Neutrophil (primary cell): ENCODE measurements at regions not wholly inside any gene's neighbourhood (a gene's known extent, or its start where the extent isn't known, plus 50 kb on each side); places are given as distances from the start of the nearest gene placed in this dataset.
"Not testable (repeated sequence)": the region's sequence is repeated elsewhere in the genome, so short reads cannot be mapped to it uniquely, and the experiment has no call there.

Experiments
- H3K27ac ChIP-seq: fragments of 200-600 bp; sonication (generic); 2 replicates; pipeline ENCODE4 v1.5.1; 2016; ENCODE audit warnings: mild to moderate bottlenecking, moderate library complexity
- H3K27me3 ChIP-seq: fragments of 200-600 bp; sonication (generic); 2 replicates; pipeline ENCODE4 v1.6.0; 2016; ENCODE audit warnings: mild to moderate bottlenecking
- H3K36me3 ChIP-seq: fragments of 200-600 bp; sonication (generic); 2 replicates; pipeline ENCODE4 v1.5.1; 2017
- H3K4me1 ChIP-seq, 2 experiments: fragments of 200-600 bp in 1 of 2; sonication (generic) in 1 of 2; 1 replicate in 1 of 2; 2 replicates in 1 of 2; pipeline versions ENCODE4 v1.5.1 to v1.6.1; 2013 to 2016; ENCODE audit warnings: low read depth in 1 of 2, low read length in 1 of 2, mild to moderate bottlenecking in 1 of 2, moderate library complexity in 1 of 2; ENCODE audit not compliant: control insufficient read depth in 1 of 2, insufficient read depth in 1 of 2
- H3K4me3 ChIP-seq, 2 experiments: fragments of 200-600 bp in 1 of 2; sonication (generic) in 1 of 2; 1 replicate in 1 of 2; 2 replicates in 1 of 2; pipeline ENCODE4 v1.5.1; 2013 to 2016; ENCODE audit warnings: low read depth in 1 of 2, low read length in 1 of 2, mild to moderate bottlenecking in 1 of 2, moderate library complexity in 1 of 2
- H3K9me3 ChIP-seq: fragments of 200-600 bp; sonication (generic); 2 replicates; pipeline ENCODE4 v1.5.1; 2016
- CTCF ChIP-seq: fragments of 200-600 bp; sonication (generic); IDR thresholded peaks from 2 replicates; pipeline ENCODE4 v1.5.1; 2016; ENCODE audit warnings: antibody characterized with exemption

DNA sequence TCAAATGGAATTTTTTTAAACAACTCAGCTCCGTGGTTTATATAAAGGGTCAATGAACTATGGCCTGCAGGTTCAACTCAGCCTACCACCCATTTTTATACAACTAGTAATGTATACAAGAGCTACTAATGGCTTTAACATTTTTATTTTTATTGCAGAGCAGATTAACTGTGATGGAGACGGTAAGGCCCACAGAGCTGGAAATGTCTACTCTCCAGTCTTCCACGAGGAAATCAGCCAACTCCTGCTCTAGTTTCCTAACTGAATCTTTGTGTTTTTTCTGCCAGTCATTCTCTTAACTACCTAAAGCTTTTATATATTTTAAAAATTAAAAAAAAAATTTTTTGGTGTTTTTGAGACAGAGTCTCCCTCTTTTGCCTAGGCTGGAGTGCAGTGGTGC is 385.1 kb upstream of the MAF start:
- Histone ChIP-seq H3K4me1 (no peaks in the 10 kb centered on the region), H3K27me3 (no peaks in the 10 kb centered on the region), H3K4me3 (no peak overlapping the region), H3K36me3 (no peaks in the 10 kb centered on the region), H3K27ac (no peak overlapping the region), H3K9me3 (no peaks in the 10 kb centered on the region)
- TF ChIP-seq CTCF: no peak

- H3K4me1 ChIP-seq, H3K27ac ChIP-seq, H3K36me3 ChIP-seq, H3K9me3 ChIP-seq, H3K27me3 ChIP-seq, H3K4me3 ChIP-seq: not testable (repeated sequence)
These were observed 383.6 kb upstream of the MAF start for GRCh38 chr16:79984149-79984548.

GRCh38 chr16:79982862-79983261 is 382.3 kb upstream of the MAF start:
- H3K4me3 ChIP-seq: no peak overlapping the region
- H3K36me3 ChIP-seq: no peaks in the 10 kb centered on the region
- no peaks in the 10 kb centered on the region for H3K4me1 ChIP-seq
- H3K27ac ChIP-seq: no peak overlapping the region
- no peak for TF ChIP-seq CTCF
- H3K27me3 ChIP-seq: no peaks in the 10 kb centered on the region
- no peaks in the 10 kb centered on the region for H3K9me3 ChIP-seq

GRCh38 chr16:79982361-79982760 is 381.8 kb upstream of the MAF start:
- Histone ChIP-seq H3K36me3 (no peaks in the 10 kb centered on the region), H3K4me1 (no peaks in the 10 kb centered on the region), H3K4me3 (no peak overlapping the region), H3K9me3 (no peaks in the 10 kb centered on the region), H3K27me3 (no peaks in the 10 kb centered on the region), H3K27ac (no peak overlapping the region)
- no peak for TF ChIP-seq CTCF

GRCh38 chr16:79981814-79982213 is 381.3 kb upstream of the MAF start:
- Histone ChIP-seq H3K36me3 (no peaks in the 10 kb centered on the region), H3K27ac (no peak overlapping the region), H3K4me3 (no peak overlapping the region), H3K27me3 (no peaks in the 10 kb centered on the region), H3K4me1 (no peaks in the 10 kb centered on the region), H3K9me3 (no peaks in the 10 kb centered on the region)
- no peak for TF ChIP-seq CTCF

- H3K27me3 ChIP-seq: no peaks in the 10 kb centered on the region
- no peak overlapping the region for H3K27ac ChIP-seq
- no peaks in the 10 kb centered on the region for H3K36me3 ChIP-seq
- no peaks in the 10 kb centered on the region for H3K9me3 ChIP-seq
- H3K4me3 ChIP-seq: no peak overlapping the region
- H3K4me1 ChIP-seq: no peaks in the 10 kb centered on the region
- no peak for TF ChIP-seq CTCF
These were observed 380.3 kb upstream of the MAF start for GRCh38 chr16:79980650-79981521.
